GM21360 (cell line): ENCODE measurements at regions not wholly inside any gene's neighbourhood (a gene's known extent, or its start where the extent isn't known, plus 50 kb on each side); places are given as distances from the start of the nearest gene placed in this dataset.
"Not testable (repeated sequence)": the region's sequence is repeated elsewhere in the genome, so short reads cannot be mapped to it uniquely, and the experiment has no call there.

ENCODE experiments used
- ATAC-seq: cut with Tn5 transposase; IDR thresholded peaks from one replicate; pipeline ENCODE4 v1.9.1; 2021; ENCODE audit warnings: mild to moderate bottlenecking, moderate library complexity; ENCODE audit not compliant: unreplicated experiment

DNA sequence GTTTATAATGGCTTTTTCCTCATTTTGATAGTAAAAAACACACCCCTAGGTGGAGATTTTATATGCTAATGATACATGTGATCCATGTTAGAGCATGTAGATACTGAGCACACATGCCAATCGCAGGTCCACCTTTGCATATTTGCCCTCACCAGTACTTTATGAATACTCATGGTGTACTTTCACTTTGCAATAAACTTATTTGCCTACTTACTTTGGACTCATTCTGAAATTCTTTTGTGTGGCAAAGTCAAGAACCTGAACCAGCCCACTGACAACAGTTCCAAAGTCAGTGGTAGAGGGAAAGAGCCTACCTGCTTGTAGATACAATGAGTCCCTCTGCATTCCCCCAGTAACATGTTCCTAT, 58.5 kb upstream of the DHRS4 start:
- no peak for ATAC-seq

DNA sequence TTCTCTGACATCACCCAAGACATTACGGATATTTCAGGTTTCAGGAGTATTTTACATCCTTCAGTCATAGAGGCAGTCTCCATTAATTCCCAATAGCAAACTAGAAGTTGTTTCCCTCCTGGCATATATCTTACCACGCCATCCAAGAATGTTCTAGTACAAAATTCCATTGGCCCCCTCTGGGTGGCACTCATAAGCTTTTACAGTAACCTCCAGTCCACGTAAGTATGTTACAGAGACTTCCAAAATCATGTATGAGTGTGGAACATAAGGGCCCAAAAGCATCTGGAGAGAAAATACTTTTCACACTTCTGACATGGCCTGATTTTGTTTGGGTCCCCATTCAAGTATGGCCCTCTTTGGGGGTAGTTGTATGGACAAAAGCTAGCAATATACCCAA, 58.1 kb upstream of the DHRS4 start:
- no peak for ATAC-seq

DNA sequence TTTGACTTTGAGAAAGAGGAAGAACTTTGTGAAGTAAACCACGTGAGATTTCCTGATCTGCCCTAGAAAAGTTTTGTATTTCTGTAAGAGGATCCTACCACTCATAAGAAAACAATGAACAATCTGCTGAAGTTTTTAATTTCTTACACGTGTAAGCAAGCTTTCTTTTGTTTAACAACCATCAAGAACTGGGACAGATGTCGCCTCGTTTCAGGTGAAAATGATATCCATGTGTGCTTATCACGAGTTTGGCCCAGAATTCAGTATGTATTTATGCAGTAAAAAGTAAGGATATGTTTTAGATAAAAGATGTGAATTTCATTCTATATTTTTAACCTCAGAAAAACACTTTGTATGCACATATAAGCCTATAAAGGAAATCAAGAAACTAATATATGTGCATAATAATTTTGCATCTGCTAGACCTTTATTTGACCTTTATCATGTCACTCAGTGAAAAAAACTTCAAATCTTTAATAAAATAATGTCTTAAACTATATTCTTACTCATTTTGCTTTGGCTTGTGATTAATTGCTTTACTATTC, 56.9 kb upstream of the DHRS4 start:
- ATAC-seq, result no peak

DNA sequence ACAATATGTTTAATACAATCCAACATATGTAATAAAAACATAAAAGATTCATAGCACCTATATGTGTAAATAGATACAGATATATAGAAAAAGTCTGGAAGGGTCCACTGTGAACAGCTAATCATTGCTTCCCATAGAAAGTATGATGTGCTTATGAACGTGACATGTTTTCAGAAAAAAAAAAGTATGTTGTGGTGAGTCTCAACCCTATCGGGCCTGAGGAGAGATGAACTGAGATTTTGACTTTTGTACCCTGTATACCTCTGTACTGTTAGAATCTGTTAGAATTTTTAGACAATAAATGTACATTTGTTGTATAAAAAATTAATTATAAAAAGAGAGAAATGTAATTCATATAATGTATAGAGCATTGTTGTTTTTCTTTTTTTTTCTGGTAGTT, 56.3 kb upstream of the DHRS4 start:
- ATAC-seq, result not testable (repeated sequence)

DNA sequence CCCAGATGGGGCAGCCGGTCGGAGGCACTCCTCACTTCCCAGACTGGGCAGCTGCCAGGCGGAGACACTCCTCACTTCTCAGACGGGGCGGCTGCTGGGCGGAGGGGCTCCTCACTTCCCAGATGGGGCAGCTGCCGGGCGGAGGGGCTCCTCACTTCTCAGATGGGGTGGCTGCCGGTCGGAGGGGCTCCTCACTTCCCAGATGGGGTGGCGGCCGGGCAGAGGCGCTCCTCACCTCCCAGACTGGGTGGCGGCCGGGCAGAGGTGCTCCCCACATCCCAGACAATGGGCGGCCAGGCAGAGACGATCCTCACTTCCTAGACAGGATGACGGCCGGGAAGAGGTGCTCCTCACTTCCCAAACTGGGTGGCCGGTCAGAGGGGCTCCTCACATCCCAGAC, 55.2 kb upstream of the DHRS4 start:
- ATAC-seq, result not testable (repeated sequence)

GRCh38 chr14:23899788-23900187, 53.8 kb upstream of the DHRS4 start:
- no peak for ATAC-seq

DNA sequence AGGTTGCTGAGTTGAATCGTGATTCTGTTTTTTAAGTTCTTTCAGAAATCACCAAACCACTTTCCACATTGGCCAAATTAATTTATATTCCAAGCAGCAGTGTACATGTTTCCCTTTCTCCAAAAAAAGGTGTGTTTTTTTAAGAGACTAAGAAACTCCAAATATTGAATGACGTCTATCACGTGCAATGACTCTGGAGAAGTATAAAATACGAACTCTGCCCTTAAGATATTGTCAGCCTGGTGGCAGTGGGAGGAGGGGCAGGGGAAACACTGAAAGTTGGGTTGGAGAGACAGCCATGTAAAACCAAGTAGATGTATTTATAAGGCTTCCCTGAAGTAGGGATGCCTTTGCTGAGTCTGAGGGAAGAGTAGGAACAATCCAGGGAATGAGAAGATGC, 50.1 kb upstream of the DHRS4 start:
- no peak for ATAC-seq
